Cardiac septum (tissue), 1 donor: ENCODE measurements at regions not wholly inside any gene's neighbourhood (a gene's known extent, or its start where the extent isn't known, plus 50 kb on each side); places are given as distances from the start of the nearest gene placed in this dataset.

Experiments
- DNase-seq: peaks from one replicate; pipeline ENCODE4 v3.0.0-alpha.2; 2020; ENCODE audit warnings: low spot score
- intact Hi-C: fragments of 100-400 bp; cut with DNase I; formaldehyde crosslinking; loops from one replicate; pipeline ENCODE4 v1.14.0; 2022
- donor health status: DM: no; HTN: no; CAD: no.

DNA sequence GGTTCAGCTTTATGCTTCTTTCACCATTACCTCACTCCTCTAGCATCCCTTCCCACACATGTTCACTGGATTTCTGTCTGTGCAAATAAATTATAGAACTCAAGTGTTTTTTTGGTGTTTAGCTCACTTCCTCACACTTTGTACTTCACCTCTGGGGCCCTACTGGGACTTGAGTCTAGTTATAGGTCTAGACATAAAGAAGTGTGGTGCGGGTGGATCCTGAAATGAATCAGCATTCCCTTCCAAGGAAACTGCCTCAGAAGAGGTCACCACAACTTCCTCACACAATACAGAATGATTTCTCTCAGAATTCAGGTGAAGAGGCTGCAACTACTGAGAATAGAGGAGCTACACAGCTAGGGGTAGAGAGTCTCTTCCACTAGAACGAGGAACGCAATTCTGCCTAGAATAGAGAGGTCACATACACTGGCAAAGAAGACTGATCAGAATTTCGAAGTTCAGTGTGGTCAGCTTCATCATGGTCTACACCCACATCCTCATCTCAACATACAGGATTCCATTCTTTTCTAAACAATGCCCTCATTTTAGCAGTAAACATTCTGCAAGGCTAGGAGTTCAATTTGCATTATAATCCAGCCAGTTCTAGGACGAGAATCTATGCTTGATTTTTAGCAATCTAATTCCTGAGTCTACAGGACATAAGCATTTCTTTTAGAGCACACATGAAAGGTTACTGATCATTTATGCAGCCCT is 938.7 kb upstream of the PHF14 start:
- intact Hi-C loops: no loop called here
- no peak for DNase-seq

DNA sequence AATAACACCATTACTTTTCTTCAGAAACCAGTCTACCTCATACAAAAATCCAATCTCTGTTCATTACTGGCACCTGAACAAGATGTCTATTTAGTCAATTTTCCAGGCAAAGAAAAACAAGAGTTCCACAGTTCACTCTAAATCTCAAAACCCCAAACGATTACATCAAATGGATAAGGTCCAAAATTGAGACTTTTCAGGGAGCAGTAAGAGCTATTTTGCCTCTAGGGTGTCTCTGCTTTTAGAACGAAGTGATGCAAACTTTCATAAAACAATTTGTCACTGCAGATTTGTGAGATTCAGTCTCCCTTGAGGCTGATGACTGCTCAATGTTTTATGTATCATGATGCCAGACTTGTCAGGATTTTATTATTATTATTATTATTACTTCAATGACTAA is 937.0 kb upstream of the PHF14 start:
- no peak for DNase-seq
- intact Hi-C loops: no loop called here

DNA sequence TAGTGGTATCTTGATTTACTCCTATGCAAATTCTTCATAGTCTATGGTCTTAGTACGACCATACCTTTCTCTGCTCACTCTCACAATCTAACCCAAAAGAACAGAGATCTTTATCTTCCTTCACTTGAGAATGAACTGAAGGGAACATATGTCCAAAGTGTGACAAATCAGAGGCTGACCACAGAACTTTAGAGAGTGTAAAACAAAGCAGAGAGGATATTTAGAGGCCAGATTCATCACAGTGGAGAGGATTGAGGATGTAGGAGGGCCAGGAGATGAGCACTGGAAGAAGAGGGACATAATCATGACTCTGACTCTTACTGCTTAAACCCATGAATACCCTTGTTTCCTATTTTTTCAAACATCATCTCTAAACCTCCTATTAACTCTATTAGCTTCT is 935.3 kb upstream of the PHF14 start:
- intact Hi-C loops: no loop called here
- DNase-seq: no peak

DNA sequence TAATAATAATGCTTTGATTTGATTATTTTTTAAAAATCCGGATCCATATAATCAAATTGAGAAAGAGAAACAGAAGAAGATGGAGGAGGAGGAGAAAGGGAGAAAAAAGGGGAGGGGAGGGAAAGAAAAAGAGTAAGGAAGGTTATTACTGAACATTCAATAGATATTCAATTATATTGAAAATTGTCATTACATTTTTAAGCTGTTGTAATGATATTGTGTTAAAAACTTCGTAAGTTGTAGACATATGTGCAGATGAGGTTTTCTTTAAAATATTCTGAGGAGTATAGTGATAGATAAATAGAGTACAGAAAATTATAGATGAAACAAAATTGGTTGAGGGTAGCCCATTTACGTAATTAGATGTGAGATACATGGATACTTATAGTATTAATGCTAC is 933.0 kb upstream of the PHF14 start:
- intact Hi-C loops: no loop called here
- DNase-seq: no peak

DNA sequence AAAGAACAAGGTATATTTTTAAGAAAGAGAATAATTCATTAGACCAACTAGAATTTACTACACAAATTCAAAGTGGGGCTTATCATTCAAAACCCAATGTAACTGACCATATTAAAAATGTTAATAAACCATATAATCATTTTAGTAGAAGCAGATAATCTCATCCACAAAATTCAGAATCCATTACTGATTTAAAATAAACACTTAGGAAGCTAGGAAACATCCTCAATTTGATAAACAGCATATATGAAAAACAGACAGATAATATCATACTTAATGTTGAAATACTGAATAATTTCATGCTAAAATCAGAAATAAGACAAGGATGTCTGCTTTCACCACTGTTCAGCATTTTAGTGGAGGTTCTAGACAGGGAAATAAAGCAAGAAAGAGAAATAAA is 902.8 kb upstream of the PHF14 start:
- intact Hi-C loops: no loop called here
- no peak for DNase-seq

DNA sequence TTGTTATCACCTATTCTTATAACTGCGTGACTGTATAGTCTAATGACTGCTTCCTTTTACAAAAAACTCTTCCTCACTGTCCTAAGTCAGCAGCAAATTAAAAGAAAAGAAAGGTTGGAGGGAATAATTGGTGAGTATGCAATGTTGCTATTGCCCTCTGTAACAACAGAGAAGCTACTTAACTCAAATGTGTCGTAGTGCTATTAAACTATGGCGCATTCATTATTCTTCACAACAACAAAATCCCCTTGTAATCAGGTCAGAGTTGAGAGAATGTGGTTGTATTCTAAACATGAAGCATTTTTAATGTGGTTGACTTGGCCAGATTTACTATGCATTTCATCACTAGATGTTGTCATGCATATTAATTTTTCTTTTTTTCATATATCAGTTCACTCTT is 897.8 kb upstream of the PHF14 start:
- DNase-seq: no peak
- intact Hi-C loops: no loop called here

DNA sequence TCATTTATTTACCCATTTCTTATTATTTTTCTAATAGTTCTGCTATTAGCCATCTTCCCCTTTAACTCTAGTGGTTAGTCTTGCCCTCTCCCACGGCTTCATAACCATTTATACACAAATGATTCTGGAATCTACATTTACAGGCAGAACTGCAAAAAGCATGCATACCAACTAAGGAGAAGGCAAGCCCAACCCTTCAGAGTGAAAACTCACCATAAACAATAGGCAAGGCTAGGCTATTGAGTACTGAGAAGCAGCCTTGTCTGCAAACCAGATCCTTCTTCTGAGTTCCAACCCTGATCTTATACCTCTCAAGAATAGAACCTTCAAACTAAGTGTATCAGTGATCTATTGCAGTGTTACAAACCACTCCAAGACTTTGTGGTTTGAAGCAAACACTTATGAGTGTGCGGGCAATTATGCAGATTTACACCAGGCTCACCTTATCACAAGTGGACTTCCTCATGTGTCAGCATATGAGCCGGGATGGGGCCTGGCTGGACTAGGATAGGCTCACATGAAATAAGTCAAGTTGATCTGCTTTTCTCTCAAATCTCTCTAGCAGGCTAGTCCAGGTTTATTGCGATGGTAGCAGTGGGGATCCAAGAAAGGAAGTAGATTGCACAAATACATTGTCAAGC is 896.9 kb upstream of the PHF14 start:
- intact Hi-C loops: no loop called here
- no peak for DNase-seq

DNA sequence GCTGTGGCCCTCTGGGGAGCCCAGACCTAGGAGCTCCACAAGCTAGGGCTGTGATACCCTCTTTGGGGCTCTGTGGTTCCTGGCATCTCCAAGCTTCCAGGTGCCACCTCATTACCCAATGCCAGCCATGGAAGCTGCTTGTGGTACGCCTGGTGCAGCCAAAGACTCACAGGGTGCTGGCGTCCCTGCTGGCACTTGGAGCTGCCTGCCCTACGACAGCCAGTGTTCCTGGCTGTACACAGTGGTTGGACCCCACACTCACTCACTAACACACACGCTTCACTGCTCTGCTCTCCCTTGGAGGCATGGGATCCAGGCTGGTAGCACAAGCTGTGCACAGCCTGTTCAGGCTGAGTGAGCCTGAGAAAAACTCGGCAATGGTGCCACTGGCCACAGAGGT is 894.1 kb upstream of the PHF14 start:
- DNase-seq: no peak
- intact Hi-C loops: no loop called here

DNA sequence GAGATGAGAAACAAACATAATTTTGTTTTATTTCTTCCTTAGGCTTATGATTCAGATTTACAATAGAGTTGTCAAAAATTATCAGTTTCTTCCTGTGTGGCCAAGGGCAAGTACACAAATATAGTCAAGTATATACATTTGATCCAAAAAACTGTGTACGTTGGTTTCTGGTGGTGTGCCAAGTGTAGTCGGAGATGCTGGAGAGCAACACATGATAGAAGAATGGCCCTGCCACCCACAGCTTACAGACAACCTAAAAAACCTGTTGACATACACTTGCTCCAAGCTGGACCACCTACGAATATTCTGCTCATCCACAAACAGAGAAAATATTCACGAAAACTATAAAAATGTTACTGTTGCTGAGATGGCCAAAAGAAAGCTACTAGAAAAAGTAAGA is 890.8 kb upstream of the PHF14 start:
- intact Hi-C loops: no loop called here

DNA sequence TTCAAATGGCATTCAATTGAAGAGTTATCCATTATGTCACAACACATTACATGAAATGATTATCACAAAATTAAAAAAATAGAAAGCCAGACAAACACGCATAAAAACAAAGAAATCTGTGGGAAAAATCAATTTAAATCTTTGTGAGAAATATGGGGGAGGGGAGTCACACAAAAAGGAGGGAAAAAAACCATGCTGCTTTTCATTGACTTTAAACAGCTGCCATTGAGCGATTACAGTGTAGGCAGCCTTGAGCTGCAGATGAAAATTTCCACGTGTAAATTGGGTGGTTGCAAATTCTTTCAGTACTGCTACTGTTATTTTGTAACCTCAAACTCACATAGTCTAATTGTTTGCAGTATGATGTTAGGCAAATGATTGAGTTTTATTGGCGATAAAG is 889.9 kb upstream of the PHF14 start:
- no peak for DNase-seq
- intact Hi-C loops: no loop called here

More for the DNA sequence above, 890.8 kb upstream of the PHF14 start:
- DNase-seq: no peak

DNA sequence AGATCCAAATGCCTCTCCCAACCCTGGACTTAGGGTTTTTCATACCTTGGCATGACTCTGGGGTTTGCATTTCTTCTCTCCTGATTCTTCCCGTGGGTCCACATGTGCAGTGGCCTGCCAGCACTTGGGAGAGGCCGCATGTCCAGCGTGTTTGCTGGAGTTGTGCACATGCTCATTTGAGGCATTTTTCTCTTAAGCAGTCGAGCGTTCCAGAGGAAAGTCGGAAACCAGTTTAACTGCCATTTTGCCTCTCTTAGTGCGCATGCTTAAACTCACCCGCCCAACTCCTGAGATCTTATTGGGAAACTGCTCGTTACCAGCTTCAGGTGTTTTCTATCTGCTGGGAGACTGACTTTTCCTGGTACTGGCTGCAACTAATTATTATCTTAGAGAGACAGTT is 888.4 kb upstream of the PHF14 start:
- intact Hi-C loops: no loop called here

DNA sequence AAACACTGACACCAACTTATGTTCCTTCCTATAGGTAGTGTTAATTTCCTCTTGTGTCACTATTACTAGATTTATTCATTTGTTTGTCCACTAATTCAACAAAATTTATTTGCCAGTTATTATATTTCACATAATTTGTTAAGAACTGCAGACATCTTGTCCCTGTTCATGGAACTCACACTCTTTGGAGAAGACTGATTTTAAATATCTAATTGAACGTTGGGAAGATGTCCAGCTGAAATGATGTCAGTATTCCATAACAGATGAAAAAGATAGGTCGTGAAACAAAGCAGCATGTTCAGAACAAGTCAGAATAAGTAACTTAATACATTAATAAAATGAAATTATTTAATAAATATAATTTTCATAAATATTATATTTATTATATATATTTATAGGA is 873.1 kb upstream of the PHF14 start:
- no peak for DNase-seq
- intact Hi-C loops: no loop called here

More for the DNA sequence above, 888.4 kb upstream of the PHF14 start:
- no peak for DNase-seq

DNA sequence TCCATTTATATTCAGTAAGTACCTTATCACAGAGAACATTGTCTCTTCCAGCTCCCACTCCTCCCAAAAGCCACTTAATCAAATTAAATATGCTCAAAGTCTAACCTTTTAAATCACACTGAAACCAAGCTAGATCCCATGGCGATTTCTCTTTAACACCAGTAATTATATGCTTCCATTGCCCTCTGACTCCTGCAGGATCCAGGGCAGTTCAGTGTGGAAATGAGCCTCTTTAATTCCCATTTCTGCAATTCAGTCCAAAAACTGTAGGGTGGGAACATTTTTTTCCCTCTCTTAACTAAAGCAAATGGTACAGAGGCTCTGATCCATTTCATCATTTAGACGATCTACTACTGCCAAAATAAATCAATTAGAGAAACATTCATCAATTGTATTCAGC is 872.3 kb upstream of the PHF14 start:
- intact Hi-C loops: no loop called here
- DNase-seq: no peak

DNA sequence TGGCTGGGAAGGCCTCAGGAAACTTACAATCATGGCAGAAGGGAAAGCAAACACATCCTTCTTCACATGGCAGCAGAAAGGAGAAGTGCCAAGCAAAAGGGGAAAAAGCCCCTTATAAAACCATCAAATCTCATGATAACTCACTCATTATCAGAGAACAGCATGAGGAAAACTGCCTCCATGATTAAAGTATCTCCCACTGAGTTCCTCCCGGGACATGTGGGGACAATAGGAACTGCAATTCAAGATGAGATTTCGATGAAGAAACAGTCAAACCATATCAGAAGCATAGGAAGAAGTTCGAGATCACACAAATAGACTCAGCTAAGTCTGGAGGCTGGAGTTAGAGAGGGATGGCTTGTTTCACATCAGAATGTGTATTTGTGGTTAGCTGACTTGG is 869.4 kb upstream of the PHF14 start:
- intact Hi-C loops: no loop called here
- no peak for DNase-seq

DNA sequence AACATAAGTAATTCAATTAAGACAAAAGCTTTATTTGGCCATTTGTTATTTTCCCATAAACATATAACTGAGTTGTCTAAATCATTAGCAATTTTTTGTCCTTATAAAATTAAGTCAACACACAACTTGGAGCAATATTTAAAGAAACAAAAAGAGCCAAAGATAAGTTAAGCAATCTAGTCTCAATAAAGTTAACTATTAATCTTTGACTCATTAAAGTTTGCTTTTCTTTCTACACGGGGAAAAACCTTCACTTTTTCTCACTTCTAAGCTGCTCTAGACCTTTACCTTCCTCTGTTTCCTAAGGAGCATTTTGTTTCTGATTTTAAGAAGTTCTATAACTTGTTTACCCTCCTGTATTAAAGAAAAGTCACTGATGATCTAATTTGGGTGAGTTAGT is 867.1 kb upstream of the PHF14 start:
- no peak for DNase-seq
- intact Hi-C loops: no loop called here

DNA sequence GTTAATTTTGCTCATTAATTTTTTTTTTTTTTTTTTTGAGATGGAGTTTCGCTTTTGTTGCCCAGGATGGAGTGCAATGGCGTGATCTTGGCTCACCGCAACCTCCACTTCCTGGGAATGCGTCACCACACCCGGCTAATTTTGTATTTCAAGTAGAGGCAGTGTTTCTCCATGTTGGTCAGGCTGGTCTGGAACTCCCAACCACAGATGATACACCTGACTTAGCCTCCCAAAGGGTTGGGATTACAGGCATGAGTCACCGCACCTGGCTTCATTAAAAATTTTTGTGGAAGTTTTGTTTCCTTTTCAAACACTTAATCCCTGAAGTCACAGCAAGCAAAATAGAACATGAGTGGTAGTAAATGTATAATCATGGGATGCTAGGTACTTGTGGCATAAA is 857.2 kb upstream of the PHF14 start:
- DNase-seq: no peak
- intact Hi-C loops: no loop called here

DNA sequence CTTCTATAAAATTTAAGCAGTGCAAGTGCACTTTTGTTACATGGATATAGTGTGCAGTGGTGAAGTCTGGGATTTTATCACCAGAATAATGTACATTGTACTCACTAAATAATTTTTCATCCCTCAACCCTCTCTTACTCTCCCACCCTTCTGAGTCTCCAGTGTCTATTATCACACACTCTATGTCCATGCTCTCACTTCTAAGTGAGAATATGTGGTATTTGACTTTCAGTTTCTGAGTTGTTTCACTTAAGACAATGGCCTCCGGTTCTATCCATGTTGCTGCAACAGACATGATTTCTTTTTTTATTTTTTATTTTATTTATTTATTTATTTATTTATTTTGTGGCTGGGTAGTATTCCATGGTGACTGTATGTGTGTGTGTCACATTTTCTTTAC is 855.9 kb upstream of the PHF14 start:
- no peak for DNase-seq
- intact Hi-C loops: no loop called here

DNA sequence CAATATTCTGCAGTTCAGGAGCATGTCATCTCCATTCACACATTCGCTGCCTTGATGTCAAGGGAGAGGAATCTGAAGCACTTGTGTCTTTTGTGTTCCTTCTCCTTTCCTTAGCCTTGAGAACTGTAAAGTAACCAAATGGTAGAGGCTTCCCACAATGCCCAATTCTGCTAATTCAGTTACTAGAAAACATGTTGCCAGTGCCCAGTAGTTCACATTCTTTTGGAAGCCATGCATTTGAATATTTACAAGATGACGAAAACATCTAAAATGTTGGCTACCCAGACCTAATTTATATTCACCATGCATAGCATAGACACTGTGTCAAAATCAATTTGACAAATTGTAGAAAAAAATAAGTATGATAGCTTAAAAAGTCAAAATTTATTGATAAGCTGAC is 852.7 kb upstream of the PHF14 start:
- DNase-seq: no peak
- intact Hi-C loops: no loop called here

DNA sequence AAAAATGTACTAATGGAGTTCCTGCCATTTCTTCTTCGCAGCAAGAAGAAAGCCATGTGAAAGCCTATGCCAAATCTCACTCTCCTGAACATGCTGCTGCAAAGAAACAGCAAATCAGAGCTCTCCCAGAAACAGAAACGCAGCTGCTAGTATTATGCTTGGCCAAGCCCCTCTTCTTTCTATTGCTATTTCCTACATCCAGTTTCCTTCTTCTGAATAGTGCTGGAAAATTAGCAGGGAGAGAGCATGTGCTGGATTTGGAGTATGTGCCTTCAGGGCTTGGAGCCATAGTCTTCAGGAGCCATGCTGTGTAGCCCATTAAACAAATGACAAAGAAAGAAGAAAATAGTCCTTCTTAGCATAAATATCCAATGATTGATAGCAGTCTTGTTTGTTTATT is 852.0 kb upstream of the PHF14 start:
- intact Hi-C loops: no loop called here
- DNase-seq: no peak

DNA sequence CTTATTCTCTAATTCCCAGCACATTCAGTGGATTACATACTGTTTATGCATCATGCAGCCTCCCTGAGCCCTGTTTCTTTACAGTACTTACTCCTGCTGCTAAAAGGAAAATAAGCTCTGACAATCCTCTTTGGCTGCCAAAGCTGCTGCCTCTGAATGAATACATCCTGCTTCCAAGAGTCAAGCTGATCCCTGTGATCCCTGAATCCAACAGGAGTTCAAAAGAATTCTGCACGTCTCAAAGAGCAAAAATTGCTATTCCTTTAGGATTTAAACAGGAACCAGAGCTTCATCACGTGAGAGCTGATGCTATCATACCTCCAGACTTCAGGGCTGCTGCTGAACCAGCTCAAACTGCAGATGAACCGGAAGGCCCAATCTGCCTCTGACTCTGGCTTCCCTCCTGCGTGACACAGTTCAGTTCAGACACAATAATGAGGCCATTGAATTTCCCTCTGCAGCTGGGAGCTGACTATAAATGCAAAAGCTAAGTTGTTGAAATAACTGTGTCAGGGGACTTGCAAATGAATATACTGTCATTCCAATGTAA is 851.0 kb upstream of the PHF14 start:
- intact Hi-C loops: no loop called here
- no peak for DNase-seq

DNA sequence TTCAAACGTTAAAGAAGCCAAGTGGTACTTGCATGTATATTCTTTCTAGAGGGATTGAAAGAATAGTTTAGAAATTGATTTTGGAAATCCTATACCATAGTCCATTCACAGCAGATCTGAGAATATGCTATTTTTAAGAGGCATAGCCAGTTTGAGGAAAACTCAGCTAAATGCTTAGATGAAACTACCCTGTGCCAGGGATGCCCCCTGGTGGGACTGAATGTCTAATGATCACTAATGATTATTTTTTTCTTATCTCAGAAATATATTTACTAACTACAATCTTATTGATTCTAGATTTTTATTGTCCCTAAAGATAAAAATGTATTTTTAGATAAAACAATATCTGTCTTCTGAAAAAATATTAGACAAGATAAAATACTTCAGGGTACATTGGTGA is 844.9 kb upstream of the PHF14 start:
- intact Hi-C loops: no loop called here
- no peak for DNase-seq
